Body of pancreas (tissue), 4 donors: ENCODE measurements at regions not wholly inside any gene's neighbourhood (a gene's known extent, or its start where the extent isn't known, plus 50 kb on each side); places are given as distances from the start of the nearest gene placed in this dataset.

Experiments
- POLR2A ChIP-seq, 3 donors: fragments of 450-650 bp; IDR thresholded peaks; one replicate each; pipeline ENCODE4 v1.6.1; 2016; ENCODE audit warnings: antibody characterized with exemption in 3 of 3, mild to moderate bottlenecking in 2 of 3
- TF ChIP-seq, protein P1 (sequence below), 7 experiments: fragments of 450-650 bp in 4 of 7; fragments of 200-600 bp in 3 of 7; sonication (generic) in 3 of 7; IDR thresholded peaks; one replicate each; pipeline ENCODE4 v1.5.1; 2016 to 2019; ENCODE audit warnings: antibody characterized with exemption in 7 of 7

DNA sequence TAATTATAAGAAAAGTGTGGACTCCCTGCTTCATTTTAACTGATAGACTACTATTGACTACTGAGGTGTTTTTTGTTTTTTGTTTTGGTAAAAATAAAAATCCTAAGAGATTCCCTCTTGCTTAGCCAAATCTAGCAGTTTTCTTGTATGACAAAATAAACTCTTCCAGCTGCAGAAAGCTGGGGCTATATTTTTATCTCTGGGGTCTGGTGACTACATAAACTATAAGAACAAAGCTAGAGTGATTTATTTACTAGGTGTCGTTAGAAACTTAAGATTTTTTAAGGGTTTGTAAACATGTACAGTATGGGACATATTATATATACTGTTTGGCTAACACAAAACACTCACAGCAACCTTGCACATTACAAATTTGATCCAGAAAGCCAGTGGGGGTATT is 467.4 kb upstream of the MPDZ start:
- TF ChIP-seq, protein P1, sequence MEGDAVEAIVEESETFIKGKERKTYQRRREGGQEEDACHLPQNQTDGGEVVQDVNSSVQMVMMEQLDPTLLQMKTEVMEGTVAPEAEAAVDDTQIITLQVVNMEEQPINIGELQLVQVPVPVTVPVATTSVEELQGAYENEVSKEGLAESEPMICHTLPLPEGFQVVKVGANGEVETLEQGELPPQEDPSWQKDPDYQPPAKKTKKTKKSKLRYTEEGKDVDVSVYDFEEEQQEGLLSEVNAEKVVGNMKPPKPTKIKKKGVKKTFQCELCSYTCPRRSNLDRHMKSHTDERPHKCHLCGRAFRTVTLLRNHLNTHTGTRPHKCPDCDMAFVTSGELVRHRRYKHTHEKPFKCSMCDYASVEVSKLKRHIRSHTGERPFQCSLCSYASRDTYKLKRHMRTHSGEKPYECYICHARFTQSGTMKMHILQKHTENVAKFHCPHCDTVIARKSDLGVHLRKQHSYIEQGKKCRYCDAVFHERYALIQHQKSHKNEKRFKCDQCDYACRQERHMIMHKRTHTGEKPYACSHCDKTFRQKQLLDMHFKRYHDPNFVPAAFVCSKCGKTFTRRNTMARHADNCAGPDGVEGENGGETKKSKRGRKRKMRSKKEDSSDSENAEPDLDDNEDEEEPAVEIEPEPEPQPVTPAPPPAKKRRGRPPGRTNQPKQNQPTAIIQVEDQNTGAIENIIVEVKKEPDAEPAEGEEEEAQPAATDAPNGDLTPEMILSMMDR (IDR thresholded peaks at IDR 0.05): no peak
- no peak for TF ChIP-seq POLR2A (IDR thresholded peaks at IDR 0.05)
